ENCODE measurements at regions not wholly inside any gene's neighbourhood (a gene's known extent, or its start where the extent isn't known, plus 50 kb on each side); places are given as distances from the start of the nearest gene placed in this dataset.

DNA sequence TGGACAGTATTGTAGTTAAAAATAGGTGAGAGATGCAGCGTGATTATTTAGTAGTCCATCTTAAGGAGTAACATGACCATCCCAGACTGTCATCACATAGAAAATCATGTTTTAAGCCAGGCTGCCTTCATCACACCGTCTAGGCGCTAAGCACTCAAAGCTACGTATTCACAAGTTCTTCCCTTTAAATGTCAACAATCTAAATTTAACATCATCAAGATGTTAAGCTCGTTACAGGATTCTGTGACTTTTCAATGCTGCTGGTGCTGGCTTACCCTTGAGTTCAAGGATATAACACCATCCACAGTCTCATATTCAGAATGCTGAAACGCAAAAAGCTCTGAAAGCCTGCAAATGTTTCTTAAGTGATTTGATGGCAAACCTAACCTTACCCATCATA, 109.5 kb upstream of the CDCA7L start:
- TF ChIP-seq, protein P1, sequence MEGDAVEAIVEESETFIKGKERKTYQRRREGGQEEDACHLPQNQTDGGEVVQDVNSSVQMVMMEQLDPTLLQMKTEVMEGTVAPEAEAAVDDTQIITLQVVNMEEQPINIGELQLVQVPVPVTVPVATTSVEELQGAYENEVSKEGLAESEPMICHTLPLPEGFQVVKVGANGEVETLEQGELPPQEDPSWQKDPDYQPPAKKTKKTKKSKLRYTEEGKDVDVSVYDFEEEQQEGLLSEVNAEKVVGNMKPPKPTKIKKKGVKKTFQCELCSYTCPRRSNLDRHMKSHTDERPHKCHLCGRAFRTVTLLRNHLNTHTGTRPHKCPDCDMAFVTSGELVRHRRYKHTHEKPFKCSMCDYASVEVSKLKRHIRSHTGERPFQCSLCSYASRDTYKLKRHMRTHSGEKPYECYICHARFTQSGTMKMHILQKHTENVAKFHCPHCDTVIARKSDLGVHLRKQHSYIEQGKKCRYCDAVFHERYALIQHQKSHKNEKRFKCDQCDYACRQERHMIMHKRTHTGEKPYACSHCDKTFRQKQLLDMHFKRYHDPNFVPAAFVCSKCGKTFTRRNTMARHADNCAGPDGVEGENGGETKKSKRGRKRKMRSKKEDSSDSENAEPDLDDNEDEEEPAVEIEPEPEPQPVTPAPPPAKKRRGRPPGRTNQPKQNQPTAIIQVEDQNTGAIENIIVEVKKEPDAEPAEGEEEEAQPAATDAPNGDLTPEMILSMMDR (IDR thresholded peaks at IDR 0.05; ENCODE audit: poor library complexity): no peak
- no peak for TF ChIP-seq EZH2phosphoT487 (IDR thresholded peaks at IDR 0.05; ENCODE audit: low read depth, severe bottlenecking, unreplicated experiment)
- TF ChIP-seq EZH2 (IDR thresholded peaks at IDR 0.05; ENCODE audit: borderline replicate concordance): no peak

All from hepatocyte (in vitro differentiated cells).